DOHH2 (cell line): ENCODE measurements at regions not wholly inside any gene's neighbourhood (a gene's known extent, or its start where the extent isn't known, plus 50 kb on each side); places are given as distances from the start of the nearest gene placed in this dataset.

Experiments used
- H3F3A ChIP-seq: fragments of 200-600 bp; sonication (generic), shearing (Covaris generic); 2 replicates; pipeline ENCODE4 v1.6.0; 2016; ENCODE audit warnings: antibody characterized with exemption, mild to moderate bottlenecking; ENCODE audit not compliant: control insufficient read depth, insufficient read depth
- H3K27ac ChIP-seq: fragments of 200-600 bp; sonication (generic); 2 replicates; pipeline ENCODE4 v1.5.1; 2014; ENCODE audit warnings: low read depth, mild to moderate bottlenecking, low read length, moderate library complexity
- H3K27me3 ChIP-seq: fragments of 200-600 bp; sonication (generic); 2 replicates; pipeline ENCODE4 v1.6.1; 2014; ENCODE audit warnings: mild to moderate bottlenecking, low read length, mixed read lengths; ENCODE audit not compliant: control insufficient read depth
- H3K36me3 ChIP-seq: fragments of 200-600 bp; sonication (generic); 2 replicates; pipeline ENCODE4 v1.6.1; 2014; ENCODE audit warnings: mild to moderate bottlenecking, low read length, moderate library complexity, mixed read lengths; ENCODE audit not compliant: control insufficient read depth
- H3K4me1 ChIP-seq: fragments of 200-600 bp; sonication (generic); 2 replicates; pipeline ENCODE4 v1.6.1; 2014; ENCODE audit warnings: mild to moderate bottlenecking, low read length, mixed read lengths; ENCODE audit not compliant: control insufficient read depth
- H3K4me2 ChIP-seq: fragments of 200-600 bp; sonication (generic); 2 replicates; pipeline ENCODE4 v1.6.0; 2014; ENCODE audit warnings: mild to moderate bottlenecking, low read length, moderate library complexity
- H3K4me3 ChIP-seq: fragments of 200-600 bp; sonication (generic); 2 replicates; pipeline ENCODE4 v1.5.1; 2014; ENCODE audit warnings: mild to moderate bottlenecking, low read length, mixed read lengths
- H3K79me2 ChIP-seq: fragments of 200-600 bp; sonication (generic); 2 replicates; pipeline ENCODE4 v1.6.1; 2014; ENCODE audit warnings: mild to moderate bottlenecking, low read length, mixed read lengths; ENCODE audit not compliant: control insufficient read depth
- H3K9me2 ChIP-seq: fragments of 200-600 bp; sonication (generic); replicated peaks from 2 replicates; pipeline ENCODE4 v1.6.1; 2014; ENCODE audit warnings: mild to moderate bottlenecking, low read length, mixed read lengths; ENCODE audit not compliant: control insufficient read depth
- H3K9me3 ChIP-seq: fragments of 200-600 bp; sonication (generic); 2 replicates; pipeline ENCODE4 v1.6.1; 2014; ENCODE audit warnings: antibody characterized with exemption, low read length, mixed read lengths; ENCODE audit not compliant: control insufficient read depth, insufficient read depth
- H4K20me1 ChIP-seq: fragments of 200-600 bp; sonication (generic); 2 replicates; pipeline ENCODE4 v1.6.0; 2014; ENCODE audit warnings: low read depth, mild to moderate bottlenecking, antibody characterized with exemption, low read length, moderate library complexity; ENCODE audit not compliant: control insufficient read depth, insufficient read depth
- CTCF ChIP-seq: fragments of 200-600 bp; sonication (generic); IDR thresholded peaks from one replicate; pipeline ENCODE4 v1.5.1; 2014; ENCODE audit warnings: antibody characterized with exemption, mild to moderate bottlenecking, low read depth, low read length; ENCODE audit not compliant: poor library complexity, severe bottlenecking
- EZH2phosphoT487 ChIP-seq: fragments of 200-600 bp; sonication (generic); IDR thresholded peaks from 2 replicates; pipeline ENCODE4 v1.6.1; 2017; ENCODE audit warnings: borderline replicate concordance, mild to moderate bottlenecking, antibody characterized with exemption, low read length, moderate library complexity, mixed read lengths

- Histone ChIP-seq H3K36me3 (no peaks in the 10 kb centered on the region), H3F3A (no peaks in the 10 kb centered on the region), H3K79me2 (no peaks in the 10 kb centered on the region), H3K4me1 (no peaks in the 10 kb centered on the region), H4K20me1 (no peaks in the 10 kb centered on the region), H3K4me2 (no peak overlapping the region), H3K9me3 (no peaks in the 10 kb centered on the region; the same call in 1 of the 2 replicates), H3K4me3 (no peak overlapping the region), H3K9me2 (no peaks in the 10 kb centered on the region), H3K27me3 (no peaks in the 10 kb centered on the region), H3K27ac (no peak overlapping the region)
- TF ChIP-seq EZH2phosphoT487 (no peak), CTCF (no peak)
These were observed 98.9 kb upstream of the POU1F1 start for GRCh38 chr3:87375231-87375682.

- no peak for TF ChIP-seq EZH2phosphoT487
- no peak for TF ChIP-seq CTCF
- no peak overlapping the region for H3K4me3 ChIP-seq
These were observed 93.6 kb upstream of the POU1F1 start for GRCh38 chr3:87370007-87370406.

GRCh38 chr3:87367736-87368135, 91.4 kb upstream of the POU1F1 start:
- no peaks in the 10 kb centered on the region; the same call in 1 of the 2 replicates for H3K9me2 ChIP-seq
- no peak overlapping the region for H3K4me2 ChIP-seq
- no peaks in the 10 kb centered on the region for H3K27me3 ChIP-seq
- no peaks in the 10 kb centered on the region for H4K20me1 ChIP-seq
- H3K9me3 ChIP-seq: no peaks in the 10 kb centered on the region
- no peak for TF ChIP-seq CTCF
- TF ChIP-seq EZH2phosphoT487: no peak
- no peaks in the 10 kb centered on the region for H3K79me2 ChIP-seq
- no peak overlapping the region for H3K27ac ChIP-seq
- no peaks in the 10 kb centered on the region for H3K4me1 ChIP-seq
- no peaks in the 10 kb centered on the region for H3F3A ChIP-seq
- no peaks in the 10 kb centered on the region for H3K36me3 ChIP-seq
- no peak overlapping the region for H3K4me3 ChIP-seq

More at GRCh38 chr3:87370007-87370406, 93.6 kb upstream of the POU1F1 start:
- Histone ChIP-seq H3K9me3 (no peaks in the 10 kb centered on the region; the same call in 1 of the 2 replicates), H3F3A (no peaks in the 10 kb centered on the region), H3K4me1 (no peaks in the 10 kb centered on the region), H3K27ac (no peak overlapping the region), H3K27me3 (no peaks in the 10 kb centered on the region), H3K36me3 (no peaks in the 10 kb centered on the region), H3K9me2 (no peaks in the 10 kb centered on the region; the same call in 1 of the 2 replicates), H4K20me1 (no peaks in the 10 kb centered on the region), H3K4me2 (no peak overlapping the region), H3K79me2 (no peaks in the 10 kb centered on the region)

- Histone ChIP-seq H3K4me3 (no peak overlapping the region), H4K20me1 (no peaks in the 10 kb centered on the region), H3K4me2 (no peak overlapping the region), H3K9me3 (no peaks in the 10 kb centered on the region), H3F3A (no peaks in the 10 kb centered on the region), H3K79me2 (no peaks in the 10 kb centered on the region), H3K4me1 (peaks cover 10% of the 10 kb centered on the region), H3K27ac (no peak overlapping the region), H3K9me2 (no peaks in the 10 kb centered on the region; the same call in 1 of the 2 replicates), H3K27me3 (no peaks in the 10 kb centered on the region), H3K36me3 (no peaks in the 10 kb centered on the region)
- TF ChIP-seq EZH2phosphoT487 (no peak), CTCF (no peak)
These were observed 87.3 kb upstream of the POU1F1 start for GRCh38 chr3:87363721-87364120.
